ENCODE measurements at regions not wholly inside any gene's neighbourhood (a gene's known extent, or its start where the extent isn't known, plus 50 kb on each side); places are given as distances from the start of the nearest gene placed in this dataset.
"Not testable (repeated sequence)": the region's sequence is repeated elsewhere in the genome, so short reads cannot be mapped to it uniquely, and the experiment has no call there.

GRCh38 chr1:29921741-29922140, 685.4 kb downstream of the PTPRU start:
- no peak for TF ChIP-seq CTCF (IDR thresholded peaks at IDR 0.05; ENCODE audit: low read depth, low read length)

GRCh38 chr1:29920784-29921183, 684.5 kb downstream of the PTPRU start:
- H3K4me3 ChIP-seq (ENCODE audit: low read depth, low read length): no peak overlapping the region
- TF ChIP-seq CTCF (IDR thresholded peaks at IDR 0.05; ENCODE audit: low read depth, low read length): no peak

More at GRCh38 chr1:29921741-29922140, 685.4 kb downstream of the PTPRU start:
- H3K4me3 ChIP-seq (ENCODE audit: low read depth, low read length): no peak overlapping the region

- TF ChIP-seq CTCF (IDR thresholded peaks at IDR 0.05; ENCODE audit: low read depth, low read length): no peak
- H3K4me3 ChIP-seq (ENCODE audit: low read depth, low read length): no peak overlapping the region
Observed at GRCh38 chr1:29920316-29920715, 684.0 kb downstream of the PTPRU start.

- H3K4me3 ChIP-seq (ENCODE audit: low read depth, low read length): not testable (repeated sequence)
Observed at GRCh38 chr1:29919041-29919440, 682.7 kb downstream of the PTPRU start.

- TF ChIP-seq CTCF (IDR thresholded peaks at IDR 0.05; ENCODE audit: low read depth, low read length): no peak
- no peak overlapping the region for H3K4me3 ChIP-seq (ENCODE audit: low read depth, low read length)
Observed at GRCh38 chr1:29916656-29917369, 680.5 kb downstream of the PTPRU start.

GRCh38 chr1:29914936-29915335, 678.6 kb downstream of the PTPRU start:
- TF ChIP-seq CTCF (IDR thresholded peaks at IDR 0.05; ENCODE audit: low read depth, low read length): no peak
- no peak overlapping the region for H3K4me3 ChIP-seq (ENCODE audit: low read depth, low read length)

- no peak overlapping the region for H3K4me3 ChIP-seq (ENCODE audit: low read depth, low read length)
- TF ChIP-seq CTCF (IDR thresholded peaks at IDR 0.05; ENCODE audit: low read depth, low read length): 0 out of 2 replicates have a peak, but pooled peaks have one; percentile 7
Observed at GRCh38 chr1:29912425-29912824, 676.1 kb downstream of the PTPRU start.

- TF ChIP-seq CTCF (IDR thresholded peaks at IDR 0.05; ENCODE audit: low read depth, low read length): no peak
- H3K4me3 ChIP-seq (ENCODE audit: low read depth, low read length): no peak overlapping the region
Observed at GRCh38 chr1:29909962-29910361, 673.6 kb downstream of the PTPRU start.

Data from WI38 (cell line).